ENCODE measurements at regions not wholly inside any gene's neighbourhood (a gene's known extent, or its start where the extent isn't known, plus 50 kb on each side); places are given as distances from the start of the nearest gene placed in this dataset.

DNA sequence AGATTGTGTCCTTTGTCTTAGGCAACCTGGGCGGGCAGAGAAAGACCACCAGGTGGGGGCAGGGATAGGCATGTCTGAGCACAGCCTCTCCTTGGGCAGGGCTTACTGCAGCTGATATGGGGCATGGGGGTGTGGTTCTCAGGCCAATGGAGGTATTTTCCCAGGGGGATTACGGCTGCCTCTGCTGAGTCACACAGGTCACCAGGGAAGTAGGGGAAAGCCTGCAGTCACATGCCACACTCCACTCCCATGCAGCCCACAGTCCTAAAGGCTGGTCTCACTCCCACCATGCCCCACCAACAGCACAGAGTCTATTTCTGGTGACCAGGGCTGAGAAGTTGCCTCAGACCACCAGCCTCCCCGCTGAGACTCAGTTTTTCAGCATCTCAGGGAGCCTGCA lies 466.4 kb downstream of the DIPK2A start:
- DNase-seq (ENCODE audit: low spot score) (no peak), ATAC-seq (ENCODE audit: insufficient number of reproducible peaks, low FRiP score, low read depth) (no peak)
- Histone ChIP-seq H3K36me3 (no peaks in the 10 kb centered on the region), H3K9me3 (no peaks in the 10 kb centered on the region), H3K4me1 (ENCODE audit: control insufficient read depth in 1 of 2, low read depth in 2 of 2) (no peaks in the 10 kb centered on the region), H3K27ac (no peak overlapping the region), H3K4me3 (no peak overlapping the region), H3K27me3 (replicated peaks; ENCODE audit: insufficient read depth) (no peaks in the 10 kb centered on the region)
- TF ChIP-seq, protein P1, sequence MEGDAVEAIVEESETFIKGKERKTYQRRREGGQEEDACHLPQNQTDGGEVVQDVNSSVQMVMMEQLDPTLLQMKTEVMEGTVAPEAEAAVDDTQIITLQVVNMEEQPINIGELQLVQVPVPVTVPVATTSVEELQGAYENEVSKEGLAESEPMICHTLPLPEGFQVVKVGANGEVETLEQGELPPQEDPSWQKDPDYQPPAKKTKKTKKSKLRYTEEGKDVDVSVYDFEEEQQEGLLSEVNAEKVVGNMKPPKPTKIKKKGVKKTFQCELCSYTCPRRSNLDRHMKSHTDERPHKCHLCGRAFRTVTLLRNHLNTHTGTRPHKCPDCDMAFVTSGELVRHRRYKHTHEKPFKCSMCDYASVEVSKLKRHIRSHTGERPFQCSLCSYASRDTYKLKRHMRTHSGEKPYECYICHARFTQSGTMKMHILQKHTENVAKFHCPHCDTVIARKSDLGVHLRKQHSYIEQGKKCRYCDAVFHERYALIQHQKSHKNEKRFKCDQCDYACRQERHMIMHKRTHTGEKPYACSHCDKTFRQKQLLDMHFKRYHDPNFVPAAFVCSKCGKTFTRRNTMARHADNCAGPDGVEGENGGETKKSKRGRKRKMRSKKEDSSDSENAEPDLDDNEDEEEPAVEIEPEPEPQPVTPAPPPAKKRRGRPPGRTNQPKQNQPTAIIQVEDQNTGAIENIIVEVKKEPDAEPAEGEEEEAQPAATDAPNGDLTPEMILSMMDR (IDR thresholded peaks at IDR 0.05): no peak

DNA sequence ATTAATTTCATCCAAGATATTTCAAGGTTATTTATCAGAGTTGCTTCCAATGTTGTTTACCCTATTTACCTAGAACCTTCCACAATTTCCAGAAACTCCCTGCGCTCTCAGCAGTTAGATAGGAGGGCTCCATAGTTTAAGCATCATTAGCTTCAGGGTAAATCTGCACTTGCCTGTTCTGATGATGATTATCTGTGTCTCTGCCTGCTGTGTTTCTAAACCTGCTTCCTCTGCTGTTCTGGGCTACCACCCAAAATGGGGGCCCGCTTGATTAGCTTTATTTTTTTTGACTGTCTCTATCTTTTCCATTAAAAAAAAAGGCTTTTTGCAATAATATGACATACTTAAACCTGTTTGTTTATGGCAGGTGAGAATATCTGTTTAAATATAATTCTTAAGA lies 472.4 kb downstream of the DIPK2A start:
- TF ChIP-seq, protein P1 (IDR thresholded peaks at IDR 0.05): no peak
- DNase-seq (ENCODE audit: low spot score) (no peak), ATAC-seq (ENCODE audit: insufficient number of reproducible peaks, low FRiP score, low read depth) (no peak)
- H3K27me3 ChIP-seq (replicated peaks; ENCODE audit: insufficient read depth): no peaks in the 10 kb centered on the region
- no peaks in the 10 kb centered on the region for H3K9me3 ChIP-seq
- no peak overlapping the region for H3K4me3 ChIP-seq
- H3K36me3 ChIP-seq: no peaks in the 10 kb centered on the region
- no peak overlapping the region for H3K27ac ChIP-seq
- H3K4me1 ChIP-seq (ENCODE audit: control insufficient read depth in 1 of 2, low read depth in 2 of 2): no peaks in the 10 kb centered on the region

DNA sequence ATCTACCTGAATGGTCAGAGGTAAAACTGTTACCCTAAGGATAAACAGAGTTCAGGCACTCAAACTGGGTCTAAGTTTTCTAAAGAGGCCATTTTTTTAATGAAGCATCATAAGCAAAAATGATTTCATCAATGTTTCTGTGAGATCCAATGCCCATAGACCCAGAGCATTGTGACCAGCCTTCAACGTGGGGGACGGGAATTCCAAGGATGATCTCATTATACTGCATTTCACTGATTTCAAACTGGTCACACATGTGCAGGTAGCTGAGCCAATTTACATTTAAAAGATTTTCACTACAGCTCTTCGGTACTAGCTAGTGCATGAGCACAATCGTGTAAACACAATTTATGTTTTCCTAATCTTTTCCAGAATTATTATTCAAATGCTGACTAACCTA lies 472.9 kb downstream of the DIPK2A start:
- Histone ChIP-seq H3K9me3 (no peaks in the 10 kb centered on the region), H3K4me3 (no peak overlapping the region), H3K27me3 (replicated peaks; ENCODE audit: insufficient read depth) (no peaks in the 10 kb centered on the region), H3K36me3 (no peaks in the 10 kb centered on the region), H3K4me1 (ENCODE audit: control insufficient read depth in 1 of 2, low read depth in 2 of 2) (no peaks in the 10 kb centered on the region), H3K27ac (no peak overlapping the region)
- no peak for DNase-seq (ENCODE audit: low spot score)
- no peak for ATAC-seq (ENCODE audit: insufficient number of reproducible peaks, low FRiP score, low read depth)
- TF ChIP-seq, protein P1 (IDR thresholded peaks at IDR 0.05): no peak

DNA sequence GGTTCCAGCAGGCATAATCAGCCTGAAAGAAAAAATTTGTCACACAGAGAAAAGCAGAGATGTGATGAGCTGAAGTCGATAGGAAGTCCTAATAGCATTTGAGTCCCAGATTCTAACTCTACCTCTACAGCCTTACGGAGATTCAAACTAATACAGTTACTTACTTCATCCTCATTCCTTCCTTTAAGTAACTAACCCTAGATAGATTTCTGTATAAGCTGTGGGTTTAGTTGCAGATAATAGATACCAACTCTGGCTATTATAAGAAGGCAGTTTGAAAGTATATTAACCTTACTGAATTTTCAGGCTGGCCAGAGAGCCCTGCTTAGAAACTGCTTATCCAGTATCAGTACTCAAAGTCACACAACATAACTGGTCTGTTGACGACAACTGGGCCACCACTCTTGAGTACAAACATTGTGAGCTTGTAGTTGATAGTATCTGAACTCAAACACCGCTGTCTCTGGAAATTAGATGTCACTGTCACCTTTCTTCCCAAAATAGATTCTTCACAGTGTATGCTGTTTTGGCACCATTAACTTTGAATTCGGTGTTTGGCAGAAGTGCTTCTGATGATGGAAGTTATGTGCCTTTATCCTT lies 484.3 kb downstream of the DIPK2A start:
- Histone ChIP-seq H3K4me1 (ENCODE audit: control insufficient read depth in 1 of 2, low read depth in 2 of 2) (no peaks in the 10 kb centered on the region), H3K27ac (no peak overlapping the region), H3K36me3 (no peaks in the 10 kb centered on the region), H3K27me3 (replicated peaks; ENCODE audit: insufficient read depth) (no peaks in the 10 kb centered on the region), H3K9me3 (no peaks in the 10 kb centered on the region), H3K4me3 (no peak overlapping the region)
- TF ChIP-seq, protein P1 (IDR thresholded peaks at IDR 0.05): no peak
- ATAC-seq (ENCODE audit: insufficient number of reproducible peaks, low FRiP score, low read depth) (no peak), DNase-seq (ENCODE audit: low spot score) (no peak)

DNA sequence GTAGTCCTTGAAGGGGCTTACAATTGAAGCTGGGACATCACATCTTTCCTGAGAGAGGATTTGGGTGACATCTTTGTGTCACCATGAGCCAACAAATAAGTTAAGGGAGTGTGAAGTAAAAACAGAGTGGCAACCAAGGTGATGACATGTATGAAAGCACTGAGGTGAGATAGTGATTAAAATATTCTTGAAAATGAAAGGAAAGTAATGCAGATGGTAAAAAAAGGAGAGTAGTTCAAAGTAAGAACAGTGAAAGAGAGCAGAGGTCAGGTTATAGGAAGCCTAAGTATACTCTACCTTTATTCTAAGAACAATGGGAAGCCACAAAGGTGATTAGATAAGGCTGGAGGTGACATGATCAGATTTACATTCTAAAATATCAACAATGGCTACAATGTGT lies 486.1 kb downstream of the DIPK2A start:
- no peaks in the 10 kb centered on the region for H3K9me3 ChIP-seq
- H3K27me3 ChIP-seq (replicated peaks; ENCODE audit: insufficient read depth): no peaks in the 10 kb centered on the region
- no peaks in the 10 kb centered on the region for H3K36me3 ChIP-seq
- DNase-seq (ENCODE audit: low spot score): no peak
- H3K4me1 ChIP-seq (ENCODE audit: control insufficient read depth in 1 of 2, low read depth in 2 of 2): no peaks in the 10 kb centered on the region
- ATAC-seq (ENCODE audit: insufficient number of reproducible peaks, low FRiP score, low read depth): no peak
- H3K27ac ChIP-seq: no peak overlapping the region
- no peak overlapping the region for H3K4me3 ChIP-seq
- TF ChIP-seq, protein P1 (IDR thresholded peaks at IDR 0.05): no peak
